Activated CD4-positive, alpha-beta T cell treated with anti-CD3 and anti-CD28 coated beads, Interleukin-10, Interleukin-2, amounts not matched to agents 100 ng/mL and 50 ng/mL, durations not matched to agents 16 hours and 8 hours (primary cell): ENCODE measurements at regions not wholly inside any gene's neighbourhood (a gene's known extent, or its start where the extent isn't known, plus 50 kb on each side); places are given as distances from the start of the nearest gene placed in this dataset.
"Not testable (repeated sequence)": the region's sequence is repeated elsewhere in the genome, so short reads cannot be mapped to it uniquely, and the experiment has no call there.

Experiments
- DNase-seq: peaks from one replicate; pipeline ENCODE4 v3.0.0-alpha.2; 2020

DNA sequence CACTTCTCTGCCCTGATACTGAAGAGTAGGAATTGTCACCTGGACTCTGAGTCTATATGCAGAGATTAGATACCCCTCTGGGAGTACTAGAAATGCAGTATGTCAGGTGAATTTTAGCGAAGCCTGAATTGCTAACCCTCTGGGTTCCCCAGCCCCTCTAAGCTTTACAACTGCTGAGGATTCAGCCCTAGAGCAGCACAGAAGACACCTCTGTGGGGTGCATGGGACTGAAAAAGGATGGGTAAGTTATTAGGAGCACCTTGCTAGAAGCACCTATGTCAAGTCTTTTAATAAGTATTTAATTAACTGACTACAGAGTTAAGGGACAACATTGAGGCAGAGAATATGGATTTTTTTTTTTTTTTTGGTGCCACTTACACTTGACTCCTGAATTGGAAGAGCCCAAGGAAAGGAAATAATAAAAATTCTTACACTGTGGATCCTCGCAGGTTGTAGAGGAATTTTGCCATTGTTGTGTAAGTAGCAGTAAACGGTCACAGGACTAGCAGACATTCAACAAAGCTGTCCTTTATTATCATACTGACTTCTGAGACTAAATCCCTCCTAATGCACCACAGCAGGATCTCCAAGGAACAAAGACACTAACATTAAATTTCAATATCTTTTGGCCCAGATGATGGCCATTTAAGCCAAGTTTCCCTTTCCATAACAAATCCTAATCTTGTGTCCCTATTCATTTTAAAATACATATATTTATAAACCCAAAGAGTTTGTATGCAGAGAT, 253.2 kb downstream of the ANKRD50 start:
- DNase-seq = no peak

DNA sequence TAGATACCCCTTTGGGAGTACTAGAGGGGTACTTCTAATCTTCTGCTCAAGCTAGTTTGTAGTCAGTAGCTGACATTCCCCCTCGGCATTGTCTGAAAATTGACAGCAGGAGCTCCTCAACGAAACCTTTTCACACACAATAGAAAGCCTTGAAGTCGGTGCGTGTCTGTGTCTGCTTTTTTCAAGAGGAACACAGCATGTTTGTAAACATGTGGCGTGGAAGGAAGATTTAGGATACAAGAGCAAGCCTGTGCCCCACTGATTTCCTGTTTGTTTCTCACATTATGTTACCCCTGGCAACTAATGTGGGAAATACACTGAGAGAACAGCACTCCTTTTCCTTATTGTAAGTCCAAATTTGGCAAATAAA, 252.6 kb downstream of the ANKRD50 start:
- DNase-seq = no peak

DNA sequence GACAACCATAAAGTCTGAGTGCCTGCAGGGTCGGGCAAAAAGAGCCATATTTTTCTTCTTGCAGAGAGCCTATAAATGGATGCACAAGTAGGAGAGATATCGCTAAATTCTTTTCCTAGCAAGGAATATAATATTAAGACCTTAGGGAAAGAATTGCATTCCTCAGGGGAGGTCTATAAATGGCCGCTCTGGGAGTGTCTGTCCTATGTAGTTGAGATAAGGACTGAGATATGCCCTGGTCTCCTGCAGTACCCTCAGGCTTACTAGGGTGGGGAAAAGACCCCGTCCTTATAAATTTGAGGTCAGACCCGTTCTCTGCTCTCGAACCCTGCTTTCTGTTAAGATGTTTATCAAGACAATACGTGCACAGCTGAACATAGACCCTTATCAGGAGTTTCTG, 250.9 kb downstream of the ANKRD50 start:
- not testable (repeated sequence) for DNase-seq

DNA sequence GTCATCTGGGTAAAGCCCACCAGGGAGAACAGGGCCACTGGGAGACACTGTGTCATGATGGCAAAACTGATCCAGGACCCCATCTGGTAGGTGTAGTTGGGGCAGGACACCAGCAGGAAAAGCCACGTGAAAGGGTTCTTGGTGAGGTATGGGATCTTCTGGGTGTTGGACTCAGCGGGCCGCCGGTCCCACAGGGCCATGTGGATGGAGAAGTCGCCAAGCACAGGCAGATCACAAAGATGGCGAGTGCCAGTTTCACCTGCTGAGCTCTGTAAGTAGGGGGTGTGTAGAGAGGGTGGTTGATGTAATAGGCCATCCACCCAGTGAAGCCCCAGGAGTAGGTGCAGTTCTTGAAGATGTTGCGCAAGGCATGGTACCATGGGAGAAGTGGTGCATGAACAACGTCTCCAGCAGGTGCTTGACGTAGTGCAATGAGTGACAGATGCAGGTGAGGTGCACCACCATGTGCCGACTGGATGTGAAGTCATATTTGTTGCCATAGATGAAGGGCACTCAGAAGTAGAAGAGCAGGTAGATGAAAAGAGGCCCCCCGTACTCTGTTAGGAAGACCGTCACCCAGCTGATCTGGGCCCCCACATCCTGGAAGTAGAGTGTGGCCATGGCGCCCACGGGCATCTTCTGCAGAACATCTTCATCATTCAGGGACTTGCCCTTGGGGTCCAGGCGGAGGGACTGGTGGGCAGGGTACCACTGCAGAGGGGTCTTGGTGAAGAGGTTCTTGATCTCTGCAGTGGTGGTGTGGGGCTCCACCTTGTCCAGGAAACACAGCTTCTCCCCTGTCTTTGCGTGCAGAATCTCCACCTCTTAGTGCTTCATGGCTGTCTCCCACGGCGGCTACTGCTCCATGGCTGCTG, 249.3 kb downstream of the ANKRD50 start:
- no peak for DNase-seq

DNA sequence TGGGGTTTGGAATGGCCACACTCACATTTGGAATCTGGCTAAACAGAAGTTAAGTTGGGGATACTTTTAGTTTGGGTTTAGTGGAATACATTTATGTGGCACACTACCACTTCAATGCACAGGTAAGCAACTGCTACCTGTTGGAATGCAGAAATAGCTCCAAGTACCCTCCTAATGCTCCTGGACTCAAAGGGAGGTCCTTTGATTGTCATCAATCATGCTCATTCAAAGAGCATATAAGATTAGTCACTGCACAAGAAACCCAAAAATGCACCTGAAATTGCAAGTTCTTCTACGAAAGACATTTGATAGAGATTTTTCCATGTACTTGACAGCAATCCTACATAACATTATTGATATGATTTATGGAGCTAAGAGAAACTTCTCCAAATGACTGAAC, 247.7 kb downstream of the ANKRD50 start:
- no peak for DNase-seq

DNA sequence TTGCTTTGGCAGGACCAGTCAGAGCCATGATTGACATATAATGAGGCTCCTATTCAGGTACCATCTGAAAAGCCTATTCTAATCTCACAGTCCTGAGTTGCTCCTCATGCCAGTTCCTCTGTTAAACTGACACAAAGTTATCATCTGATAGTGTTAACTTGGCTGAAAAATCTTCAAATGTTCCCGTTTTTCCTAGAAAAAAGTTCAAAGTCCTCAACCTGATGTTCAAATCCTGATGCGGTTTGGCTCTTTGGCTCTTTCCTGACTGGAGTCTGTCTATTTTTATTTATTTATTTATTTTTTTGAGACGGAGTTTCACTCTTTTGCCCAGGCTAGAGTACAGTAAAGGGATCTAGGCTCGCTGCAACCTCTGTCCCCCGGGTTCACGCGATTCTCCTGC, 244.2 kb downstream of the ANKRD50 start:
- DNase-seq = no peak

DNA sequence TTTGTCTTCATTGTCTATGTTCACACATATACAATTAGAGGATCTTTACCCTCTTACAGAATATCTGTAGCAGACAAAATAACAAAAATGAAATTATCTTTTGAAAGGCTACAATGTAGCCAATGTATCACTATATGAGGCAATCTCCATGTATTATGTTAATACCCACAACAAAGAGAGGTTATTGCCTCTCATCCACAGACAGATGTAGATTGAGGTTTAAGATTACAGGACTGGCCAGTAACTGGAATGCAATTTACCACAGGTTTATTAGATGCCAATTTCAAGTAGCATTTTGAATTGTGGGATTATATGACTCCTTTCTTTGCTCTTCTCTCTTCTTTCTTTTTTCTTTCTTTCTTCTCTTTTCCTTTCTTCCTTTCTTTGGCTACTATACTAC, 242.6 kb downstream of the ANKRD50 start:
- no peak for DNase-seq

DNA sequence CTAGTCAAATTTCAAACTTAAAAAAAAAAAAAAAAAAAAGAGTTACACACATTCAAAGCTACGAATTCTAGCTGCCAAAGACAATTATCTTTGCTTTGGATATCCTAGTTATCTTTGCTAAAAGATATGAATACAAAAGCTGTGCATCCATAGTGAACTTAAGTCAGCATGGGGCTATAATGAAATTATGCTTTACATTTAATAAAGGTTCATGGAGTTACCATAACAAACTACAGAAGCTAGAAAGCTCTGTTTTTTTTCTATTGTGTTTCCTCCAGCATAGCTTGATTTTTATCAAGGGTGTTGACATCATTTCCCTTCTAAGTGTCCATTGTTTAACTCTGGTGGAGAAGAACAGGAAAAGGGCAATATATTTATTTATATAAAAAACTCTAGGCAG, 234.1 kb downstream of the ANKRD50 start:
- no peak for DNase-seq

DNA sequence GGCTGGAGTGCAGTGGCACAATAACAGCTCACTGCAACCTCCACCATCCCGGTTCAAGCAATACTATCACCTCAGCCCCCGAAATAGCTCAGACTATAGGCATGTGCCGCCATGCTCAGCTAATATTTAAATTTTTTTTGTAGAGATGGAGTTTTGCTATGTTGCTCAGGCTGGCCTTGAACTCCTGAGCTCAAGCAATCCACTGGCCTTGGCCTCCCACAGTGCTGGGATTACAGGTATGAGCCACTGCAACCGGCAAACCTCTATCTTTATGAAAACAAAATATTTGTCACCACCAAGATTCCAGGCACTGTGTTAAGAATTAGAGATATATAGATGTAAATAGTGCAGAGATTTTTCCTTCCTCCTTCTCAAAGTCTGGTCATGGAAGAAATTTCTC, 232.5 kb downstream of the ANKRD50 start:
- DNase-seq = no peak

DNA sequence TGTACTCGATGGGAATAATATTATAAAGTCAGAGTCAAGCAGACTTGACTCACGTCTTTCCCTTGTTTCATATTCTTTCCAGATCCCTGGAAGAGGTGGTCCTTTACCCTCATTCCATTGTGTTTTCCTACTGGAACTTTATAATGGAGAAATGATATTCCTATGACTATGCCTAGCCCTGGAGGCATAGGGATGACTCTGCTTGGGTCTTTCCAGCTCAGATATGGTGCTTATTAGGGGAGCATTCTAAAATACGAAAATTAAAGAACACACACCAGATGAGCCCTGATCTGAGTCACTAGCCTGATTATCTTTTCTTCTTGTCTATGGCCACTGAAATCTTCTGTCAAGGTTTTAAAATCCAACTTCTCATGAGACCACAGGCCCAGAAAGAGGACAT, 231.4 kb downstream of the ANKRD50 start:
- DNase-seq = no peak

DNA sequence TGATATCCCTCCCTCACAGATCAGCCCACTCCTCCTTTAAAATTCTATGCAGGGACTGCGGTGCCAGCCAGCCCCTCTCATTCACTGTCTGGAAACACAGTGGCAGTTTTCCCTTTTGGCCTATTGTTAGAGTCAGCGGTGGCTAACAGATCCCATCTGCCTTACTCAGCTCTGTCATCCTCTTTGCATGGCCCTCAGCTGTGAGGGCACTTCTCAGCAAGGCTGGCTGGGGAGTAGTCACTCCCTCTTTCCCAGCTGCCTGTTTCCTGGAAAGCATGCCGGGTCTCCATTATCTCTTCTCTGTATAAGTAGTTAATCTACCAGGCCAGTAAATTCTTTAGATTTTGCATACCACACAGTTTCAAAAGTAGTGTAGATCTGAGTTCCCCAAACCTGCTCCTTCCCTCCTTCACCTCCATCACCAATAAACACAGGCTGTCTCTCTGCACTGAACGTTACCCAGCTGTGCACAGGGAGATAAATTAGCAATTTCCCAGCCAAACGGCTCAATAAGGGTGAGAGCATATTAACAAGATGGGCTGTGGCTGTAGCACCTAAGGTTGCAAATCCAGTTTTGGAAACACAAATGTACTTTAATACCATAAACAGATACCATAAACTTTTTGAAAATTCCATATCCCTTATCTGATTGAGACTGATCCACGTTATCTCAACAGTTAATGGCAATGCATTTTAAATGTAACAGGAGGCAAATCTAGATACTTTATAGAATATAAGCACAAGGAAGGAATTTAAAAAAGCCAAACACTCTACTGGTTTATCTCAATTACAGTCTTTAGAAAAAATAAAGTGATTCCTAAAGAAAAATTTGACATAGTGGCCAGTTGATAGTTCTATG, 229.3 kb downstream of the ANKRD50 start:
- DNase-seq = no peak

DNA sequence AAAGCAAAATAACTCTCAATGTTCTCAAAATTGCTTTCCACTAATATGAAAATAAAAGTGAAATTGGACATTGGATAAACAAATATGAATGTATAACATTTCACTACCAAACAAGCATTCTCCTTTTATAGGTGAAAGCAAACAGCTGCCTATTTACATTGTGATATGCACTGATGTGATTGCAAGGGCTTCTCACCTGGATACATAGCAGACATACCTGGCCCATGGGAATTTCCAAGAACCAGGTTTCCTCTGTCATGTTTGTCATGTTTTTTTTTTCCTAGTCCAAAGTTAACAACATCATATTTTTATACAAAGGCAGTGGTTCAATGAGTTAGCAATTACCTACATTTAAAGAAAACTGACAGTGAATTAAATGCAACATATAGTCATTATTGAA, 228.5 kb downstream of the ANKRD50 start:
- DNase-seq = no peak

DNA sequence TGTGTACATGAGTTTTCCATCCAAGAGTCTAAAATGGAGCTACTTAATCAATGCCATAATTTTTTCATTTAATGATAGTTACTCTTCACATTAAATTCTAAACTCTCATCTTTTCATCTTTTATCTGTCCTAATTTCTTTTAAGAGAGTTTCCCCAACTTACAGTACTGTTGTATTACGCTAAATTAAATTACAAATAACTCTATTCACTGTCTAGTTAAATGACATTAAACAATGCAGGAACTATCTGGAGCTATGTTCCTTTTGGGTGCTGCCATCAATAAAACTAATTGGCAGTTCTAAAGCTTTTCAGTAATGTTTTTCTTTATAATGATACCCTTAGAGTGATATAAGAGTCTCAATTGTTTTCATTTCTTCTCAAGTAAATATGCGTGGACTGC, 227.6 kb downstream of the ANKRD50 start:
- DNase-seq = no peak

DNA sequence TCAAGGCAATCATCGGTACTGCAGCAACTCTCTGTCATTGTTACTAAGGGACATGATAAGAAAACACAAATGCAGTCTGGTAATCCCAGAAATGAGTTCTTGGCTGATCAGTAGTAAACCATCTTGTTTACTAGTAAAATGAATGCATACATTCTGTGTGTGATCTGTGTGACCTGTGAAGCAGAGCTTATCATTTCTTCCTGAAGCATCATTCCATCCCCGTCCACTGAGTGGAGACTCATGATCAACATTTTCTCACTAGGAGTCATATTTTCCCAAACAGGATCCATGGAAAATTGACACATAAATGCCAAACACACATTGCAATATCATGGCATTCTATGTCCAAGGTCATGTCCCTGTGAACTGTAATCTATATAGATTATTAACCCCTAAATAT, 226.1 kb downstream of the ANKRD50 start:
- no peak for DNase-seq

DNA sequence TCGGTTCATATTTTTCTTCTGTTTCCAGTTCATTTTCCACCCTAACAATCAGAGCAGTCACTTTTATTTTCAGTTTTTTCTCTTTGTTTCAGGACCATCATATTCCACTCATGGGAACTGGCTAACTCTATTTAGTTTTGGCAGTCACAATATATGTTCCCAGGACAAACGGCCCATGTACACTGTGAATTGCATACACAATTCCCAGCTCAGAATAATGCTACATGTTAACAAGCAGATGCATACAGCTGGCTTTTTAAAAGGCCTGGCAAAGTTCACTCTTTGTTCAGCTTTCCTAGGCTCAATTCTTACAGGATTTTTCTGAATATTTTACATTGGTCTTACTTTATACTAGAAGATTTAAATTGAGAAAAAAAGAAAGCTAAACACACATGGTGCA, 224.9 kb downstream of the ANKRD50 start:
- no peak for DNase-seq

DNA sequence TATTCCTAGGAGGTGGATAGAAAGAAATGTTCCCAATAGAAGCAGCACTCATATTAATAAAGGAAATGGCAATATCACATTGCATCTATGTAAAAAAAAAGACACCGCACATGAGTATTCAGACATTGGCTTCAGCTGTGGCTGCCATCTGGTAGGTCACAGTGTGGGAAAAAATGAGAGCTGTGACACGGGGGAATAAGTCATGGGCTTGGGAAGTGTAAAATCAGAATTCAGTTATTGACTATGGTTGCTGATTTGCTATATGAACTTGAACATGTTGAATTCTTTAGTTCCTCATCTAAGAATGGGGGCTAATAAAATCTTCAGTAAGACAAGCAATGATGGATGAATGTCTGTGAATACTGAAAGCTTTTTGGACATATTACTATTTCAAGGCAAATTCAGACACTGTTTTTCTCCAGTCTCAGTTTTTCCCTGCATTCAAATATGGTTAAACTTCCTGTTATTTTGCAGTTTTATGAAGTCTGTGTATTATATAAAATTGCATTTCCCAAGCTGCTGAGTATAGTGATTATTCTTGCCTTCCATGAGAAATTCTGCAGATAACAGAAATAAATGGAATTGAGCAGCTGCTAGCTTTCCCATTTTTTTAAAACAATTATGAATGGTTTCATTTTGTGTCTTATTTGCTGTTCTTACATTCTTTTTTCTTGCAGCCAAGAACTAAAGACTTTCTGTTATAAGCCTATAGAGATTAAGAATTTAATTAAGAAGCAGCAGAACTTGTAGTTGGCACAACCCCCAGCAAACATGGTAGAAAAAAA, 221.0 kb downstream of the ANKRD50 start:
- DNase-seq = no peak

DNA sequence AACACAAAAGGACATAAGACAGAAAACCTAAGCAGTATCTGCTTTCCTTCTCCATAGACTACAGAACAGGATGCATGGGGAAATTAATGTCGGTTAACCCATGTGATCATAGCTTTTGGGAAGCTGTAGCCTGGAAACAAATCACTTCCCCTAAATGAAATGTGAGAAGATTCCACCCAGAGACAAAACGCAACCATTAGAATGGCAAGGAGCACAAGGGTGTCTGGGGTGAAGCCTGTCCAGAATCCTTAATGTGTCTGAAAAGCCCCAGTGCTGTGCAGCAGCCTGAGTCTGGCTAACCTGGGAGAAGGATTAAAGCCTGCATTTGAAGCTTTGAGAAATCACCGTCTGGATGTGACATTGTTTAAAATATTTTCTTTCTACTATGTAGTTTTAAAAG, 213.3 kb downstream of the ANKRD50 start:
- no peak for DNase-seq

DNA sequence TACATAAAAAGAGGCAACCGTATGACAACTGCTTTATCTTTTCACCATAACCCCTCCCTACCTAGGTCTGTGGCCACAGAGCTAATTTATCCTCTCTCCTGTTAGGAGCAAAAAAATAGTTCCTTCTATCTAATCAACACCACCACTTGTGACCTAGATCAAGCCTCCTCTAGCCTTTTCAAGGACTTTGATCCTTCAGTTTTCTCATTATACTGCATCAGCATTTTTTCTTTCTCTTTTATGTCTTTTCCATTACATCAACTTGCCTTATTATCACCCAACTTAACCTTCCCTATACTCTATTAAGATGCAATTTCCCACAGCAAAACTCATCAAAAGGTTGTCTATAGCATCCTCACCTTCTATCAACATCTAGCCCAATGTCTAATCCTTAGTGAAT, 211.0 kb downstream of the ANKRD50 start:
- no peak for DNase-seq

DNA sequence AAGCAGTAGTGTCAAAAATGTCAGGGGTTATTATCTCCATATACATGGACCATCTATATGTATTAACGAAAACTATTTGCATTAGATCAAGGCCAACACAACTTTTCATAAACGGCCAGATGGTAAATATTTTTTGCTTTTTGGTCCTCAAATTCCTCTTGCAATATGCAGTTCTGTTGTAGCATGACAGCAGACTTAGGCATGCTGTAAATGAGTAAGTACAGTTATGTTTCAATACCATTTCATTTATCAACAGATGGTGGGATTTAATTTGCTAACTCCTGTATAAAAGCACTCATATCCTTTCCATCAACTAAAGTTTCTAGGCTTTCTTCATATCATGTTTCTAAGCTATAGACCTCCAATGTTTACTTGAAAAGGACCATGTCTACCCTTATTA, 208.1 kb downstream of the ANKRD50 start:
- DNase-seq = no peak

DNA sequence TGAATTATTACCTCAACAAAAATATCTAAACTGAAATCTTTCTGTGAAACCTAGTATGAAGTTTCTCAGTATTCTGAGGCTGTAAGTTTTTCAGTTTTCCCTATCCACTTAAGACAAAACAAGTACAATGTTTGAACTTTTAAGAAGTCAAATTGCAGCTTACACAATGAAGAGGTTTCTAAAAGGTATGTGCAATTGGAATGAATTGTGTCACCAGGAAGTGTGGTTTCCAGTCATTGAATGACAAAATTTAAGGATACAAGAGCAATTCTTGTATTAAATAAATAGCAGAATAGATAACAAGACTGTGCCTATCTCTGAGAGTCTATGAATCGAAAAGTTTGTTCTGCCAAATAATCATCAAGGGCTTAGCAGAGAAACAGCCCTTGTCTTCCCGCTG, 207.3 kb downstream of the ANKRD50 start:
- DNase-seq = no peak

DNA sequence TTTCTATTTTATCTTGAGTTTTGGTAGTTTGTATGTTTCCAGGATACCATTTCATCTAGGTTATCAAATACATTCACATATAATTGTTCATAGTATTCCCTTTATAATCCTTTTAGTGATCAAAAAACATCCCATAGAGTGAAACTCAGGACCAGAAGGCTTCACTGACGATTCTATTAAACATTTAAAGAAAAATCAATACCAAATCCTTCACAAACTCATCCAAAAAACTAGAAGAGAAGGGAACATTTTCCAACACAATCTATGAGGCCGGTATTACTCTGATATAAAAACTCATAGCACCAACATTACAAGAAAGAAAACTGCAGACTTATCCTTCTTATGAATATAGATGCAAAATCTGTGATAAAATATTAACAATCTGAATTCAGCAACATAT, 203.4 kb downstream of the ANKRD50 start:
- DNase-seq = no peak

DNA sequence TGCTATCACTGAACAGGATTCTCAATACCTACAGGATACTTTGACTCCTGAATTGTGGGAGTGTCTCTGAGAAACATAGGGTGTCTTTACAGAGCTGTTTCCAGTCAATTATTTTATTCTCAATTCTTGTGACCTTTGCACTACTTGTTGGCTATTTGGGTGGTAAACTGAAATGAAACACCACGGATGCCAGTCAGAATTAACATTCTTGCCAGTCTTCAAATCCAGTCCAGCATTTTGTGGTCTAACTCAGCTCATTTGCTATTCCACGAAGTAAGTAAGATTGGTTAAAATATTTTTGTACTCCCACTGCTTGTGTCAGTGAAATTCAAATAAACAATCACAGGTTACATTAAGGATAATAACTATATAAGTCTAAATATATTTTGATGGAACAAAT, 197.9 kb downstream of the ANKRD50 start:
- DNase-seq = no peak

DNA sequence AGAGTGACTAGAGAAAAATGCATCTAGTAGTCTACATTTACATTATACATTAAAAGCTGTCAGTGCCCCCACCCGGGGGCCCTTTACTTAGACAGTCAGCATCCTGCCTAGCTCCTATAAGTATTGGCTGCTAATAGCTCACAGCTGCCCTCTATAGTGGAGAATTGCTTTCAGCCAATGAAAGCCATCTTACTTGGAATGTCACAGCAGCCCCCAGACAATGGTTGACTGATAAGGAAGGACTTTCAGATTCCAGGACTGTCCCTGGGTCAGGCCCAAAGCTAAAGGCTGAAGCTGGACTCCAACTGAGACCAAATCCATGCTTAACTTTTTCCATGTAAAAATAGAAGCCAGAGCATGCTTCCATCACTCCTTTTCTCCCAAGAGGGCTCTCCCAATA, 196.9 kb downstream of the ANKRD50 start:
- no peak for DNase-seq
